HCT116 (cell line): ENCODE measurements at regions not wholly inside any gene's neighbourhood (a gene's known extent, or its start where the extent isn't known, plus 50 kb on each side); places are given as distances from the start of the nearest gene placed in this dataset.

Source experiments
- ATAC-seq: fragments of 200-7000 bp; cut with Tn5 transposase; 2 replicates; pipeline ENCODE4 v1.9.1; 2020; ENCODE audit warnings: mild to moderate bottlenecking, moderate library complexity
- BruUV-seq: library from RNA; stranded (reverse); fragments of 400-500 nt; replicated peaks from 2 replicates; lab custom pipeline; 2021; lab: Mats Ljungman, UMichigan
- CTCF ChIA-PET: fragments of 300-600 bp; sonication (Branson Sonifier 250); formaldehyde crosslinking; loops from one replicate; lab custom pipeline; 2021; ENCODE audit warnings: antibody characterized with exemption; lab: Charles Lee
- POLR2A ChIA-PET: fragments of 300-600, 350-600 bp; sonication (Branson Sonifier 250); formaldehyde crosslinking; loops from one replicate; lab custom pipeline; 2021; ENCODE audit warnings: antibody characterized with exemption; lab: Charles Lee
- RAD21 ChIA-PET, 2 experiments: fragments of 300-600 bp; sonication (Branson Sonifier 250); formaldehyde crosslinking; loops; one replicate each; lab custom pipeline; 2023; ENCODE audit warnings: low total read pairs in 2 of 2; ENCODE audit not compliant: uncharacterized antibody in 2 of 2, unreplicated experiment in 2 of 2, low non-redundant PET in 1 of 2; lab: Charles Lee
- DNase-seq: peaks from one replicate; pipeline ENCODE4 v3.0.0-alpha.2; 2010; ENCODE audit warnings: low read depth, low spot score
- H2AFZ ChIP-seq: fragments of 200-600 bp; shearing (Covaris generic), sonication (generic); 2 replicates; pipeline ENCODE4 v1.6.1; 2017; ENCODE audit warnings: low read depth, mixed run types, mixed read lengths, antibody characterized with exemption, low read length; ENCODE audit not compliant: poor library complexity, severe bottlenecking
- H3K27ac ChIP-seq: 2 replicates; pipeline ENCODE4 v1.5.1; 2012; ENCODE audit warnings: low read depth, low read length
- H3K27me3 ChIP-seq: fragments of 200-600 bp; sonication (generic); 2 replicates; pipeline ENCODE4 v1.6.1; 2016; ENCODE audit warnings: mixed run types, low read length, mixed read lengths; ENCODE audit not compliant: insufficient read depth
- H3K36me3 ChIP-seq, 2 experiments: fragments of 200-500 bp in 1 of 2; fragments of 200-600 bp in 1 of 2; sonication (Bioruptor generic) in 1 of 2; sonication (generic) in 1 of 2; 2 replicates each; pipeline versions ENCODE4 v1.5.1 to v1.6.1; 2014 to 2016; ENCODE audit warnings: low read length in 2 of 2, inconsistent platforms in 1 of 2, mixed read lengths in 1 of 2, mixed run types in 1 of 2; ENCODE audit not compliant: insufficient read depth in 2 of 2, control insufficient read depth in 1 of 2
- H3K4me1 ChIP-seq, 2 experiments: fragments of 200-600 bp in 1 of 2; sonication (generic) in 1 of 2; 2 replicates each; pipeline versions ENCODE4 v1.5.1 to v1.6.1; 2012 to 2017; ENCODE audit warnings: low read length in 2 of 2, inconsistent platforms in 1 of 2, mild to moderate bottlenecking in 1 of 2, mixed read lengths in 1 of 2, mixed run types in 1 of 2, moderate library complexity in 1 of 2; ENCODE audit not compliant: insufficient read depth in 2 of 2, control insufficient read depth in 1 of 2
- H3K4me2 ChIP-seq: fragments of 200-600 bp; sonication (generic); 2 replicates; pipeline ENCODE4 v1.6.1; 2017; ENCODE audit warnings: mixed run types, low read length, mixed read lengths
- H3K4me3 ChIP-seq, 2 experiments: fragments of 200-600 bp in 1 of 2; sonication (generic) in 1 of 2; replicated peaks in 1 of 2; 2 replicates each; pipeline ENCODE4 v1.5.1; 2011 to 2016; ENCODE audit warnings: low read length in 2 of 2, control low read depth in 1 of 2, low read depth in 1 of 2, mild to moderate bottlenecking in 1 of 2, mixed read lengths in 1 of 2, mixed run types in 1 of 2
- H3K79me2 ChIP-seq: fragments of 200-600 bp; sonication (generic); 2 replicates; pipeline ENCODE4 v1.6.1; 2017; ENCODE audit warnings: mild to moderate bottlenecking, mixed run types, low read length, moderate library complexity, mixed read lengths; ENCODE audit not compliant: insufficient read depth
- H3K9ac ChIP-seq: fragments of 200-600 bp; sonication (generic); 2 replicates; pipeline ENCODE4 v1.6.1; 2016; ENCODE audit warnings: low read length, mixed read lengths
- H3K9me2 ChIP-seq: fragments of 200-600 bp; sonication (generic), shearing (Covaris generic); 2 replicates; pipeline ENCODE4 v1.6.1; 2017; ENCODE audit warnings: mixed run types, mild to moderate bottlenecking, moderate library complexity; ENCODE audit not compliant: insufficient read depth
- H3K9me3 ChIP-seq, 2 experiments: fragments of 200-500 bp in 1 of 2; fragments of 200-600 bp in 1 of 2; sonication (Bioruptor generic) in 1 of 2; sonication (generic) in 1 of 2; 2 replicates each; pipeline ENCODE4 v1.6.1; 2014 to 2017; ENCODE audit warnings: low read length in 2 of 2, mixed read lengths in 2 of 2, inconsistent platforms in 1 of 2, low read depth in 1 of 2, mild to moderate bottlenecking in 1 of 2, mixed run types in 1 of 2, moderate library complexity in 1 of 2; ENCODE audit not compliant: control insufficient read depth in 1 of 2, insufficient read depth in 1 of 2
- H4K20me1 ChIP-seq: fragments of 200-600 bp; sonication (generic), shearing (Covaris generic); 2 replicates; pipeline ENCODE4 v1.6.1; 2017; ENCODE audit warnings: mixed run types, mild to moderate bottlenecking, moderate library complexity; ENCODE audit not compliant: insufficient read depth
- CBX3 ChIP-seq: IDR thresholded peaks from 2 replicates; pipeline ENCODE4 v1.6.1; 2012; ENCODE audit warnings: low read depth
- ELF1 ChIP-seq: IDR thresholded peaks from 2 replicates; pipeline ENCODE4 v1.6.1; 2012; ENCODE audit warnings: low read depth, borderline replicate concordance
- POLR2A ChIP-seq: IDR thresholded peaks from 2 replicates; pipeline ENCODE4 v1.7.0; 2011; ENCODE audit warnings: borderline replicate concordance; ENCODE audit not compliant: insufficient read depth, insufficient read length; ENCODE audit errors: extremely low read depth
- SIN3A ChIP-seq: IDR thresholded peaks from 2 replicates; pipeline ENCODE4 v1.6.1; 2012; ENCODE audit warnings: low read depth
- SRF ChIP-seq: IDR thresholded peaks from 2 replicates; pipeline ENCODE4 v1.6.1; 2012; ENCODE audit warnings: low read depth
- ZFX ChIP-seq: fragments of 450-650 bp; IDR thresholded peaks from 2 replicates; pipeline ENCODE4 v1.6.1; 2017
- ZNF274 ChIP-seq: fragments of 200-500 bp; sonication (Bioruptor generic); IDR thresholded peaks from 2 replicates; pipeline ENCODE4 v1.6.1; 2014; ENCODE audit warnings: mild to moderate bottlenecking, low read depth, low read length, inconsistent platforms
- intact Hi-C: fragments of 100-400 bp; cut with micrococcal nuclease; formaldehyde crosslinking; loops from 2 replicates; pipeline ENCODE4 v1.10.0; 2022
- TF ChIP-seq, protein P1 (sequence below): IDR thresholded peaks from 2 replicates; pipeline ENCODE4 v1.6.1; 2012
- TF ChIP-seq, protein P2 (sequence below): IDR thresholded peaks from 2 replicates; pipeline ENCODE4 v1.6.1; 2011; ENCODE audit warnings: mild to moderate bottlenecking, low read length, moderate library complexity; ENCODE audit not compliant: insufficient replicate concordance; ENCODE audit errors: extremely low read depth

DNA sequence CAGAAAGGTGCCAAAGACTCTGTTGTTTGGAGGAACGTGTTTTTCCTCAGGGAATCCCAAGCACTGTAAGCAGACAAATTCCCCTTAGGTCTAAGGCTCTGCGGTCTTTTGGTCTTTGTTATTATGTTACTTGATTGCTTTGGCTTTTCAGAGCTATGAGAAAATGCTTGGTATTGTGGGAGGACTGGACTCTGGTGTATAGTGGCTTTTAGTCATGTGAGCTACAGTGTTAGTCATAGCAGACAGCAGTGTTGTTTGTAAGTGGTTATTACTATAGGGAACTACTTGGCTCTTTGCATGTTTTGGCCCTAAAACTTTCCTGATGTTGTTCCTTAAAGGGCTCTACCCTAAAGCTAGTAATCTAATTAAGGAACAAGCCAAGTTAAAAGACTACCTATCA, 956.2 kb upstream of the LRATD1 start:
- CTCF ChIA-PET: no interaction called here
- no peak for ATAC-seq

DNA sequence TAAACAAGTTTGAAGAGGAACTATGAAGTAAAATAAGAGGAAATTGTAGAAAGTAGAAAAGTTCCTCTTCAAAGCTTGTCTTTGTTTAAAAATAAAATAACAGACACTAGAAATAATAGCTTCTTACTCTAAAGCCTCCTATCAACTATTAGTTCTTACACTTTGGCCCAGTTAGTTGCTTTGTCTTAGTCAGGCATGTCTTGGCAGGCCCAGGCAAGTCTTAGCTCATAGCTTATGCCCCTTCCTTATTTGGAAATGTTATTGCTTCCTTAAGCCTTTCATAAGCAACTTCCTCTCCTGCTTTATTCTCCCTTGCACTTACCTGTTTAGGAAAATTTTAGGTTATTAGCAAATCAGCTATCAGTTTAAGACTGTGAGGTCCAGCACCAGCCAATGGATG, 950.6 kb upstream of the LRATD1 start:
- Histone ChIP-seq H3K27ac (no peak overlapping the region), H3K36me3 (no peaks in the 10 kb centered on the region), H3K4me1 (no peaks in the 10 kb centered on the region), H3K9me3 (peaks cover 6 to 8% of the 10 kb centered on the region in 2 experiments; a peak in 2 of 4 replicates), H2AFZ (no peak overlapping the region), H3K9ac (no peak overlapping the region), H3K9me2 (no peaks in the 10 kb centered on the region), H3K27me3 (no peaks in the 10 kb centered on the region), H3K4me2 (no peak overlapping the region), H4K20me1 (no peaks in the 10 kb centered on the region), H3K79me2 (no peaks in the 10 kb centered on the region), H3K4me3 (no peak overlapping the region)
- DNase-seq (no peak), ATAC-seq (no peak)
- TF ChIP-seq POLR2A (no peak), CBX3 (no peak), ZFX (no peak), ELF1 (no peak), SRF (no peak), SIN3A (no peak)
- TF ChIP-seq, protein P1, sequence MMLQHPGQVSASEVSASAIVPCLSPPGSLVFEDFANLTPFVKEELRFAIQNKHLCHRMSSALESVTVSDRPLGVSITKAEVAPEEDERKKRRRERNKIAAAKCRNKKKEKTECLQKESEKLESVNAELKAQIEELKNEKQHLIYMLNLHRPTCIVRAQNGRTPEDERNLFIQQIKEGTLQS: no peak
- TF ChIP-seq, protein P2, sequence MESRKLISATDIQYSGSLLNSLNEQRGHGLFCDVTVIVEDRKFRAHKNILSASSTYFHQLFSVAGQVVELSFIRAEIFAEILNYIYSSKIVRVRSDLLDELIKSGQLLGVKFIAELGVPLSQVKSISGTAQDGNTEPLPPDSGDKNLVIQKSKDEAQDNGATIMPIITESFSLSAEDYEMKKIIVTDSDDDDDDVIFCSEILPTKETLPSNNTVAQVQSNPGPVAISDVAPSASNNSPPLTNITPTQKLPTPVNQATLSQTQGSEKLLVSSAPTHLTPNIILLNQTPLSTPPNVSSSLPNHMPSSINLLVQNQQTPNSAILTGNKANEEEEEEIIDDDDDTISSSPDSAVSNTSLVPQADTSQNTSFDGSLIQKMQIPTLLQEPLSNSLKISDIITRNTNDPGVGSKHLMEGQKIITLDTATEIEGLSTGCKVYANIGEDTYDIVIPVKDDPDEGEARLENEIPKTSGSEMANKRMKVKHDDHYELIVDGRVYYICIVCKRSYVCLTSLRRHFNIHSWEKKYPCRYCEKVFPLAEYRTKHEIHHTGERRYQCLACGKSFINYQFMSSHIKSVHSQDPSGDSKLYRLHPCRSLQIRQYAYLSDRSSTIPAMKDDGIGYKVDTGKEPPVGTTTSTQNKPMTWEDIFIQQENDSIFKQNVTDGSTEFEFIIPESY: no peak
- ChIA-PET CTCF (no interaction called here), RAD21 (no interaction called here), POLR2A (no interaction called here)
- no TSS peak for BruUV-seq
- intact Hi-C loops: no loop called here

More for the DNA sequence above, 956.2 kb upstream of the LRATD1 start:
- H3K9ac ChIP-seq: no peak overlapping the region
- no peaks in the 10 kb centered on the region for H3K9me2 ChIP-seq
- H3K27me3 ChIP-seq: no peaks in the 10 kb centered on the region
- peaks cover 4 to 5% of the 10 kb centered on the region in 2 experiments; a peak in 1 of 4 replicates for H3K9me3 ChIP-seq
- intact Hi-C loops: no loop called here
- POLR2A ChIA-PET: no interaction called here
- no peak overlapping the region for H3K27ac ChIP-seq
- no peak for DNase-seq
- no peak overlapping the region for H2AFZ ChIP-seq
- H3K4me2 ChIP-seq: no peak overlapping the region
- H3K79me2 ChIP-seq: no peaks in the 10 kb centered on the region
- BruUV-seq: no TSS peak
- H3K4me1 ChIP-seq: no peaks in the 10 kb centered on the region
- no peaks in the 10 kb centered on the region for H3K36me3 ChIP-seq
- H3K4me3 ChIP-seq: no peak overlapping the region
- no peaks in the 10 kb centered on the region for H4K20me1 ChIP-seq
- no peak for TF ChIP-seq ZNF274
- RAD21 ChIA-PET: no interaction called here
